IPS-NIHi7 (cell line): ENCODE measurements at regions not wholly inside any gene's neighbourhood (a gene's known extent, or its start where the extent isn't known, plus 50 kb on each side); places are given as distances from the start of the nearest gene placed in this dataset.
A peak's percentile ranks its signal among the peaks of the same experiment; 100 is the strongest.
"Not testable (repeated sequence)": the region's sequence is repeated elsewhere in the genome, so short reads cannot be mapped to it uniquely, and the experiment has no call there.

Experiments
- DNase-seq: peaks from one replicate; pipeline ENCODE4 v3.0.0; 2012; ENCODE audit warnings: mixed read lengths; ENCODE audit errors: extremely low spot score

DNA sequence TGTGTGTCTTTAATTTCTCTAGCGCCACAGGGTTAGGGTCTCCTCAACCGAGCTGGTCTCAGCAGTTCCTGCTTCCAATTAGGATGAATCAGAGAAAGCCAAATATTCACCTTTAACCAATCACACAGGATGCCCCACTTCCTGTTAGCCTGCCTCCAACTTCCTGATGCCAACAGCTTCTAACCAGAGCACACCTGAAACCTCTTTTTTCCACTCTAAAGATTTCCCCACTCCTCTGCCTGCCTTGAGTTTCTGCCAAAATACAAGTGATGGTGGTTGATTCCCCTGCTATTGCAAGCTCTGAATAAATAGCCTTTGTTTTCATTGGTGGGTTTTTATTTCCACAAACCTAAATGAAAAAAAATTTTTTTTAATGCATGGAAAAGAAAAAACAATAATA lies 144.7 kb upstream of the UST start:
- no peak for DNase-seq

DNA sequence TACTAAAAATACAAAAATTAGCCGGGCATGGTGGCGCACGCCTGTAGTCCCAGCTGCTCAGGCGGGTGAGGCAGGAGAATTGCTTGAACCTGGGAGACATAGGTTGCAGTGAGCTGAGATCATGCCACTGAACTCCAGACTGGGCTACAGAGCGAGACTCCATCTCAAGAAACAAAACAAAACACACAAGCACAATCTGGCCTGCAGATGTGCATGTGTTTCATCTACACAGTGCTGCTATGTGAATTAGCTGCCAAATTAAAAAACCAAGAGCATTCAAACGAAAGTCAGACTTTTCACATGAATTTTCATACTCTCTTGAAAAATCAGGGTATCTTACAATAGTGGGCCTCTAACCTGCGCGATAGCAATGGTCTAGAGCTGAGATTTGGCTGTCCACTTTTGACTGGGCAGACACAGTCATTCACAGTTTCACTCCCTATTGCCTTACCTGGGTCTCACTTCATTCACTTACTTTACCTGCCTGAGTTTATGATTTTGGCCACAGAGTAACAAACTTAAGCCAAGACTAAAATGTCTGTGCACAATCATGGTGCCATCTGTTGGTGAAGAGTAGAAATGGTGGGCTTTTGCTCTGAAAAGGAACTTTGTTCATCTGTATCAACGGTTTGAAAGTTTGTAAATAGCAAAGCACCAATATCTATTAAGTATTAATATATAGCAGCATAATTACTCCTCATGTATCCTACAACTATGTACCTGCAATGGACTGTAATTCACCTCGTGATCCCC lies 138.5 kb upstream of the UST start:
- DNase-seq: peak; percentile 34

DNA sequence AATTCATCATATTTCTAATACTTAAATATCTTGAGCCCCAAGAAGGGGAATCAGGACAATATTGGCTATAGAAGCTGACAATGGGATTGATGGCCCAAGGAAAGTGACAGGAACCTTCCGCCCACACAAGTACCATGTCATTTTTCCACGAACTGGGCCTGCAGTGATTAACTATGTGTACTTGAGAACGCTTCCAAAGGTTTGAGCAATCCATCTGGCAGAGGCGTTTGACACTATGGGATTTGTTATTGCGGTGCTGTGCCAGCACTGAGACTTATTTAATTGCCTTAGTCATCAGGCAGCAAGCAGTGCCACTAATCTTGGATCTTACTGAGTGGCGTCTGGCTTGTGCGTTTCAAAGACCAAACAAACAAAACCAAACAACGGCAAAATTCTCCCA lies 135.6 kb upstream of the UST start:
- no peak for DNase-seq

DNA sequence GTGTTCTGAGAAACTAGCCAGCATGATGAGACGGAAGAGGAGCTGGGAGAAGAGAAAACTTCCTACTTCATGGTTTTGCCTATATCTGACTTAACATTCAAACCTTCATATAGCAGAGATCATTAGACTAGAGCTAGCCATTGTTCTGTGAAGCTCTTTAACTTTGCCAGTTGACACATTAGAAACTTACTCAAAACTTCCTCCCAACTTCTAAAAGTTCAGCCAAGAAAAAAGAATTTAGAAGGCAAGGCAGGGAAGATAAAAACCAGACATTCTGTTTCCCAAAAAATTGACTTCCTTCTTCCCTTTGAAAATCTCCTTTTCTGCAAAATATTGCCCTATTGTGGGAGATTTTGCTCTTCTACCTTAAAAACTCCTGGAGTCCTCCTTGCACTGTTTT lies 134.8 kb upstream of the UST start:
- DNase-seq: no peak

DNA sequence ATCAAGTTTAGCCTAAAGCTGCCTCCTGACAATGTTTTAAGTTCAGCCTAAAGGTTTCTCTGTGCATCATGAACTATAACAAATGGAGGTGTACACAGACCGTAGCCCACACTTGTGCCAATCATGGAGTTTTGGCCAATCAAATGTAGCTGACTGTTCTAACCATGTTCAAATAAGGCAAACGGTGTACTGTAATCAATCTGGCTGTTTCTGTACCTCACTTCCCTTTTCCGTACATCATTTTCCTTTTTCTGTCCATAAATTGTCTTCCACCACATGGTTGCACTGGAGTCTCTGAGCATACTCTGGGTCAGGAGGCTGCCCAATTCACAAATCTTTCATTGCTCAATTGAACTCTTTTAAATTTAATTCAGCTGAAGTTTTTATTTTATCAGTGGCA lies 132.2 kb upstream of the UST start:
- DNase-seq: no peak

DNA sequence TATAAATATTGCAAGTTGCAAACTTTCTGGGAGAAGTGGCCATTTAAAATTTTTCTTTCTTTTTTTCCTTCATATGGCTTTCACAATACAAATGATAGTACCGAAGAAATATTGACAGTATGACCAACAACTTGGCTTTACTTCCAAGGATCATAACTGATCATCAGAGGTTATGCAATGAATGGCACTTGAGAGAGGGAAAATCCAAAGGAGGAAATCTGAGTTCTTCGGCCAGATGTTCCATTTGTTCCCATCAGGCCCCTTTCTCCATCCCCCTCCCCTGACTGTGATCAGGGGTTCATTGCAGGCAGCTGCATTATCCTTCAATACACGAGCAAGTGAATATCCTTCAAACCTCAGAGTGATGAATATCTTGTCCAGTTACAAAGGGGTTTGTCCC lies 130.0 kb upstream of the UST start:
- no peak for DNase-seq

DNA sequence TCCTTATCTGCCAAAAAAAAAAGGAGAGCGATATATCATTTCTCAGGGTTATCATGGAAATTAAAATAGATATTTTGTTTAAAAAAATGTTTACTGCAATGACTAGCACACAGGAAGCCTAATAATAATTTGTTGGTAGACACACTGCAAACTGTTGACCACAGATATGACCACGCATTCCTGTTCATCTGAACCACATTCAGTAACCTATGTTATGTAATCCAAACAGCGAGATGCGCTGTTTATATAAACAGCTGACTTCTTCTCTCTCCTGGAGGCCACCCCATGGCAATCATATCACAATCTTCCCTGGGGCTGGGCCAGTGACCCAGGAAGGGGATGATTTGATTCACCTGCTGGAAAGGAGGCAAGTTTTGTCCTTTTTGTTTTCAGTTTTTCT lies 129.3 kb upstream of the UST start:
- no peak for DNase-seq

DNA sequence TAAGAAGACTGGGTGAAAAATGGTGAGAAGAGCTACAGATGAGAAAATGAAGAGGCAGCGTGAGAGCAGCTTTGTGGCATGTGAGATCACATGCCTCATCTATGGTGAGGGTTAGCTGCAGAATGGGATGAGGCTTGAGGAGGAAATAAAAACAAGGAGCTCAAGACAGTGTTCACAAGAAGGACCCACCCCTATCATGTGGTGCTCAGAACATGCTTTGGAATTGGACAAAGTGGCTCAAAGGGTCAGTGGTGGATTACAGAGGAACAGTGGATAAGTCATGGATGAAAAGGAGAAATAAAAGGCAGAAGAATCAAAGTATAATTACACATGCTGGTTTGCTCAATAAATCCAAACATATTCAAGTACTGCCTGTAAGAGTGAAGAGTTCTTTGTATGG lies 126.9 kb upstream of the UST start:
- no peak for DNase-seq

DNA sequence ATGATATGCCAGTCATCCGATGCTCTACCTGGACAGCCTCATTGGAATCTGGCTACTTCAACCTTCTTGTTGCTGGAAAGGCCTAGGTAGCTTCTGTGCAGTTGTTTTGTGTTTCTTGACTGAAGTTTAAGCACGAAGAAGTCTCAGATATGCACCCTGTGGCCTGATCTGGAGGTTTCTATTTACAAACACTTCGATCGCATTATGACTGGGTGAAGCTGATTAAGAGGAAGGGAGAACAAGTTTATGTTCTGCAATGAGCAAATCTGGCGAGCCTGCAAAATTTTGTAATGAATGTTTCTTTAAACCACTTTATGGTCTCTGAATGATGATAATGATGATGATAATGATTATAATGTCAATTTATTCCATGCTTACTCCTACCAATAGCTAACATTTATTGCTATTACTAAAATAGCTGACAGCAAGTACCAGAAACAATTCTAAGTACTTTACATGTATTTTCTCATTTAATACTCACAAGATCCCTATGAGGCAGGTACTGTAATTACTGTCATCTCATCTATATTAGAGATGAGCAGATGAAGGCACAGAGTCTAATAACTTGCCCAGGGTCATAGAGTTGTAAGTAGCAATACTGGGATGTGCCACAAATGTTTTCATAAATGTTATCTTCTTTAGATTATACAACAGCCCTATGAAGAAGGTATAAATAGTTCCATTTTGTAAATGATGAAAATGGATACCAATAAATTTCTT lies 126.1 kb upstream of the UST start:
- no peak for DNase-seq

DNA sequence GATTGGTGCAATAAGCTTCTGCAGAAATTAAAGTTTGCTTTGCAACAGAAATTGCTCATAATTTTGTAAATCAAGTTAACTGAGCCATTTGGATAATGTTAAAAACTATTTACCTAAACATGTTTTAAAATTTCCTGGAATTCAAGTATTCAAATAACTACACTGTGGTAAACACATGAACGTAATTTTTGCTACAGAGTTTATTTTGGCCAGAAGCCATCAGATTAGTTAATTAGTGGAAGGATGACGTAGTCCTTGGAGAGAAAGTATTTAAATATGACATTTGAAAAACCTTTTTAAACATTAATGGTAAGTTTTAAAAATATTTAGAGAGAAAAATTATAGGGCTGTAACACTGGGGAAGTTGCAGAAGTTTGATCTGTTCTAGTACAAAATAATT lies 121.2 kb upstream of the UST start:
- no peak for DNase-seq

DNA sequence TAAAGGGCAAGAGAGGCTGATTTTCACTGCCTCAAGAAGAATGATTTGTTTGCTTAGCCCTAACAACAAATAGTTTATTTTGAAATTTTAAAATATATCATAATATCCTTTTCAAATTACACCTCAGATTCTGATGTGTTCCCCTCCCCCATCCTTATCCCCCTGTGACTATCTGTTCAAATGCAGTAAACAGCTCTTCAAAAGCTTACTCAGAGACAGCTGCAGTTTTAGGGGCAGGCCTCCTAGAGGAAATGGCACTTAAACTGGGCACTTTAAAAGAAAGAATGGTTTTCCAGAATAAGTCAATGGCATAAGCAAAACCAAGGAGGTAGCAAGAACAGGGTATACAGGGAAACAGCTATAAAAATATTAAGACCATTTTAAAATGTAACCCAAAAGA lies 118.6 kb upstream of the UST start:
- DNase-seq: peak; percentile 27

DNA sequence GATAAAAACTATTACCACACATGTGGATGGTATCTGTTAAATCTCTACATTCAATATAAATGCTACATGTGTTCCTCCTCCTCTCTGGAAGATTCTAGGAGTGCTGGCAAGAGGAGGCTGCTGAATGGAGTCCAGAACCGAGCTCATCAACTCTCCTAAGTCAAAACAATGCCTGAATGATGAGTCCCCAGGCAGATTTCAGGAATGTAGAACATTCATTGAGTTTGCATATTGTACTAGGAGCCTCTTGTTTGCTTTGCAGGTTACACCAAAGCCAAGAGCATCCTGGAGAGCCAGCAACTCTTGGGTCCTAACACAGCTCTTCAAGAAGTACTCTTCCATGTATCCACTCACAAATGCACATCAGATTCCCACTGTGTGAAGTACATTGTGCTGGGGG lies 117.6 kb upstream of the UST start:
- no peak for DNase-seq

DNA sequence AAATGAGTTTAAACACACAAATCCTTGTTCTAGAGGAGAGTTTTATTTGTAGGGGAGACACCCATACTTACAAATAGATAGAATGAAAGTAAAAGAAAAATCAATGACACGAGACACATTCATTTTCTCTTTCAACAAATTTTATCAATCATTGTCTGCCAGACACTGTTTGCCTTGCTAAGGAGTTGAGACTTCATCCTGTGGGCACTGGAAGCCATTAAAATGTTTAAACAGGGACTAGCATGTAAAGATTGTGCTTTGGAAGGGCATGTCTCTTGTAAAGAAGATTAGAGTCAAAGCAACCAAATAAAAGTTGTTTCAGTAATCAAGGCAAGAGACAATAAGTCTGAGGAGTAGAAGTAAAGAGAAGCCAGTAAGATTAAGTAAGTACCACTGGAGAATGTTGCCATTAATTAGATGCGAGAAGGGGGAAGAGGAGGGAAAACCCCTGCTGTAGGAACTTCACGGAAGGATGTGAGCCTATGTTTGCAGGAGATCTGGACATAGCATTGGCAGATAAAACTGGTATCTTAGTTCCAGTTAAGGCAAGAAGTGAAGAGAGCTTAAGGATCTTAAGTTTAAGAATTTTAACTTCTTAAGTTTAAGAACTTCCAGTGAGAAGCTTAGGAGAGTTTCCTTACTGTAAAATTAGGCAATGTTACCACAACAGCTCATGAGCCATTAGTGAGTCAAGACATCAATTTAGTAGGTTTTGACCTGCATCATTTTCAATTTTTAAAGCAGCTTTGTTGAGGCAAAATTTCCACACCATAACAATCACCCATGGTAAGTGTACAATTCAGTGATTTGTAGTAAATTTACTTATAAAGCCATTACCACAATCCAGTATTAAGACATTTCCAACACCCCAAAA lies 117.0 kb upstream of the UST start:
- no peak for DNase-seq

DNA sequence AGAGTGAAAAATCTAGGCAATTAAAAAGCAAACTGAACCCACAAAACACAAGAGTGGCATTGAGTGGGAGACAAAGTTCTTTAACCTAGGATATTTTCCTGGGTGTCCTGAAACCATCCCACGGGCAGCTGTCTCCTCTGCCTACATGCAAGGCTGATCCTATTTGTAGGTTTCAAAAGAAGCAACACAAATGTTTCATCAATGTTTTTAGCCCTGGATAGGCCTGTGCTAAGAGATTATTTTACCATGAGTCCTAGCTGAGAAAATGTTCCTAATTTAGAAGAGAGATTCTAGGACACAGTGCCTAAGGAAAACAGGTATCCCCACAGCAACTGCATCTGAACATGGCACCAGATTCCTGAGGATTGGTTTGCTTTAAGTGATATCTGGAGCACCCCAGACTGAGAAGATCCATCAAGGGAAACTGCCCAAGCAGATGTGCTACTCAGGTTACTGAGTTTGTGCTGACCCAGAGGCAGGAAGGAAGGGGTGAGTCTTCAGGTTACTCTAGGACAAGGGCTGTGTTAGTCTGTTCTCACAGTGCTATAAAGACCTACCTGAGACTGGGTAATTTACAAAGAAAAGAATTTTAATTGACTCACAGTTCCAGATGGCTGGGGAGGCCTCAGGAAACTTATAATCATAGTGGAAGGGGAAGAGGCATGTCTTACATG lies 111.6 kb upstream of the UST start:
- DNase-seq: no peak

DNA sequence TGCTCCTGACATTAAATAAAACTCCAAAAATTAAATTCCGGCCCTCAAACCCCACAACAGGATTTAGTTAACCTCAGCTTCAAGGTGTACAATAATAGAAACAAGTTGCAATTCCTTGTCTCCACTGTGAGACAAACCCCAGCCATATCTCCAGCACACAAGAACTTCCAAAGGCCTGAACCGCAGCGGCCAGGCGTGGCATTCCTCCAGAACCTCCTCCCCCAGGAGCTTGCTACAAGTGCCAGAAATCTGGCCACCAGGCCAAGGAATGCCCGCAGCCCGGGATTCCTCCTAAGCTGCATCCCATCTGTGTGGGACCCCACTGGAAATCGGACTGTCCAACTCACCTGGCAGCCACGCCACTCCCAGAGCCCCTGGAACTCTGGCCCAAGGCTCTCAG lies 105.0 kb upstream of the UST start:
- not testable (repeated sequence) for DNase-seq

DNA sequence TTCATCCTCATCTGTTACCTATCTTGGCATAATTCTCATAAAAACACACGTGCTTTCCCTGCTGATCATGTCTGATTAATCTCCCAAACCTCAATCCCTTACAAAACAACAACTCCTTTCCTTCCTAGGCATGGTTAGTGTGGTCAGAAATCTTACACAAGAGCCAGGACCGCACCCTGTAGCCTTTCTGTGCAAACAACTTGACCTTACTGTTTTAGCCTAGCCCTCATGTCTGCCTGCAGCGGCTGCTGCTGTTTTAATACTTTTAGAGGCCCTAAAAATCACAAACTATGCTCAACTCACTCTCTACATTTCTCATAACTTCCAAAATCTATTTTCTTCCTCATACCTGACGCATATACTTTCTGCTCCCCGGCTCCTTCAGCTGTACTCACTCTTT lies 103.6 kb upstream of the UST start:
- not testable (repeated sequence) for DNase-seq

DNA sequence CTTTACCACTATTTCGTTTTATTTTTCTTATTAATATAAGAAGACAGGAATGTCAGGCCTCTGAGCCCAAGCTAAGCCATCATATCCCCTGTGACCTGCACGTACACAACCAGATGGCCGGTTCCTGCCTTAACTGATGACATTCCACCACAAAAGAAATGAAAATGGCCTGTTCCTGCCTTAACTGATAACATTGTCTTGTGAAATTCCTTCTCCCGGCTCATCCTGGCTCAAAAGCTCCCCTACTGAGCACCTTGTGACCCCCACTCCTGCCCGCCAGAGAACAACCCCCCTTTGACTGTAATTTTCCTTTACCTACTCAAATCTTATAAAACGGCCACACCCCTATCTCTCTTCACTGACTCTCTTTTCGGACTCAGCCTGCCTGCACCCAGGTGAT lies 101.8 kb upstream of the UST start:
- DNase-seq: not testable (repeated sequence)

DNA sequence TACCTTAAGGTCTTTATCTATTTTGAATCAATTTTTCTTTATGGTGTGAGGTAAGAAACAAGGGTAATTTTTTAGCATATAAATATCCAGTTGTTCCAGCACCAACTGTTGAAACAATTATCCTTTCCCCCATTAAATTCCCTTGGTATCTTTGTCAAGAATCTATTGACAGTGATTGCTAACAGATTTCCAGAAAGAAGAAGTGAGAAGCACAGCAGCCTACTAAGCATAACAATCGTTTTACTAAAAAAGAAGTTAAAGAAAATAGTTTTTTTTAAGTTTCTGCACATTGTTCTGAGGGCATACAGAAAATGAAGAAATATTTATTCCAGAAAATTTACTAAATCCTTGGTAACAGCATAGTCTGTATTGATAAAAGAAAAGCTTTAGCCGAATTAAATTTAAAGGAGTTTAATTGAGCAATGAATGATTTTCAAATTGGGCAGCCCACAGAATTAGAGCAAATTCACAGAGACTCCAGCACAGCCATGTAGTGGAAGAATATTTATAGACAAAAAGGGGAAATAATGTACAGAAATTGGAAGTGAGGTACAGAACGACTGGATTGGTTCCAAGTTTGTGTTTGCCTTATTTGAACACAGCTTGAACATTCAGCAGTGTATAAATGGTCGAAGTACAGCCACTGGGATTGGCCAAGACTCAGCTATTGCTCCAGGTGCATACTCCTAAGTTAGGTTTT lies 97.9 kb upstream of the UST start:
- DNase-seq: no peak

DNA sequence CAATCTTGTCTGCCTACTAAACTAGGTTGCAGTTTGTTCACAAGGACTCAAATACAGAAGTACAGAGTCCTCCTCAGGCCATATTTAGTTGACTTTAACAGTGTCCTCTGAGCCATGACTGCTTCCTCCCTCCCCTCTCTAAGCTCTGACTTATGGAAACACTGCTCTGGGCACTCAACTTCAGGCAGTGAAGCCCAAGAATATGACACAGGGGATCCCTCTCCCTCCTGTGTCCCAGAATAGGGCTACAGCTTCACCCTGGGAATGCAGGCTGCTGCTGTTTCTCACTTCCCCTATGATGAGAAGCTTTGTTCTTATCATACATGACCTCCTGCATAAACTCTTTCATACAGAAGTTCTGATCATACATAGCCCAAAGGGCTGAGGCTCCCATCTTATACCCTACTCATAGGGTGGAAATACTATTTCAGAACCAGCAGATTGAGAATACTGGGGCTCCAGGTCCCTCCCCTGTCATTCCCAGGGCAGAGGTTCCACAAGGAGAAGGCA lies 97.3 kb upstream of the UST start:
- DNase-seq: no peak

DNA sequence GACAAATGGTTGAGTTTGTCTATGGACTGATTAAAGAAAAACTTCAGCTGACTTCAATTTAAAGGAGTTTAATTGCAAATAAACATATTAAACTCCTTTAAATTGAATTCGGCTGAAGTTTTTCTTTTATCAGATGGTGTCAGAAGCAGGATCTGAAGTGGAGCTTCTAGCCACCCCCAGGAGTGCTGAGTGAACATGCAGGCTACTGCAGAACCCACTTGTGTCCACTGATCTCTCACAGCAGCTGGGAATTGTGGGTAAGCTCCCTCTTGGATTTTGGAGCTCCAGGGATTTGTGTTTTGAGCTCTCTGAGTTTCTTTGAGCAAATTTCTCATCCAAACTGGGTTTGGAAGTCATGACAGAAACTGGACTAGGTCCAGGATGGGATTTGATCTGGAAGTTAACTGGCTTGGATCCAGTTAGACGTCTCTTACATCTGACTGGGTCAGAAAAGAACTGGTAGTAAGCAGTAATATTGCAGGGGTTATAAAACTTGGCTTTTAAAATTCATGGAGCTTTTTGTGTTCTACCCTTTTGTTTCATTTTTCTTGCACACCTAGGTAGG lies 95.8 kb upstream of the UST start:
- no peak for DNase-seq

DNA sequence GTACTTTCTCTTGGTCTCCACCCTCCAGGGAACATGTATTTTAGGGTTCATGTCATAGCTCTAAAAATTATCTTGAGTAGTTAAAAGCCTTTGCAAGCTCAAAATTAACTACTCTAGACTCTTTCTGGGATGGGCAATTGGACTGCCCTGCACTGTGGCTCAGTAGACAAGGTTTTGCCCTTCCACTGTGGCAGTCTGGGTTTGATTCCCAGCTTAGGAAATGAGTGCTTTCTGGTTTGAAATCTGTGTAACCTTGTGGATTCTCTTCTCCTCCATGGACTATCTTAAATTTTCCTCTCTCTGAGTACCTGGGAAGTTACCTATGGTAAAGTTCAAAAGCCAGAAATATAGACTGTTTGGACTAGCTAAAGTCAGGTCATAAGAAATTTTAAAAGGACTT lies 94.6 kb upstream of the UST start:
- no peak for DNase-seq
